ENCODE measurements at regions not wholly inside any gene's neighbourhood (a gene's known extent, or its start where the extent isn't known, plus 50 kb on each side); places are given as distances from the start of the nearest gene placed in this dataset.

GRCh38 chrX:94216738-94217137, 542.7 kb downstream of the FAM133A start:
- TF ChIP-seq CTCF (IDR thresholded peaks at IDR 0.05): no peak
- TF ChIP-seq POLR2A (IDR thresholded peaks at IDR 0.05): no peak
- TF ChIP-seq EP300 (IDR thresholded peaks at IDR 0.05; ENCODE audit: low read depth): no peak
